OCI-LY1 (cell line): ENCODE measurements at regions not wholly inside any gene's neighbourhood (a gene's known extent, or its start where the extent isn't known, plus 50 kb on each side); places are given as distances from the start of the nearest gene placed in this dataset.

ENCODE experiments used
- CTCF ChIP-seq: fragments of 200-600 bp; sonication (generic), shearing (Covaris generic); IDR thresholded peaks from 2 replicates; pipeline ENCODE4 v1.5.1; 2017; ENCODE audit warnings: mild to moderate bottlenecking, antibody characterized with exemption, low read length, moderate library complexity, mixed read lengths
- EZH2 ChIP-seq: fragments of 200-600 bp; sonication (generic), shearing (Covaris generic); IDR thresholded peaks from 2 replicates; pipeline ENCODE4 v1.8.0; 2017; ENCODE audit warnings: borderline replicate concordance, mixed run types, mild to moderate bottlenecking, antibody characterized with exemption, low read length, moderate library complexity, mixed read lengths

GRCh38 chr7:25282194-25282593, 53.9 kb upstream of the NPVF start:
- TF ChIP-seq CTCF (no peak), EZH2 (no peak)
